HepG2 (cell line): ENCODE measurements at regions not wholly inside any gene's neighbourhood (a gene's known extent, or its start where the extent isn't known, plus 50 kb on each side); places are given as distances from the start of the nearest gene placed in this dataset.
"Not testable (repeated sequence)": the region's sequence is repeated elsewhere in the genome, so short reads cannot be mapped to it uniquely, and the experiment has no call there.

Source experiments
- ATAC-seq: fragments of 200-7000 bp; cut with Tn5 transposase; 3 replicates; pipeline ENCODE4 v1.9.1; 2020; ENCODE audit warnings: mild to moderate bottlenecking, moderate library complexity
- BruUV-seq: library from RNA; stranded (reverse); fragments of 400-500 nt; replicated peaks from 2 replicates; lab custom pipeline; 2021; lab: Mats Ljungman, UMichigan
- CTCF ChIA-PET: fragments of 300-600 bp; formaldehyde crosslinking; extraction: SDS; loops from one replicate; lab custom pipeline; 2021; ENCODE audit warnings: low total read pairs, inconsistent platforms, low intra/inter-chr PET ratio; lab: Yijun Ruan, JAX
- POLR2A ChIA-PET: fragments of 350-600 bp; sonication (Branson Sonifier 250); formaldehyde crosslinking; loops from one replicate; lab custom pipeline; 2020; ENCODE audit warnings: antibody characterized with exemption, inconsistent platforms; lab: Yijun Ruan, JAX
- DNase-seq: peaks from one replicate; pipeline ENCODE4 v3.0.0-alpha.2; 2015; ENCODE audit warnings: low spot score
- FAIRE-seq: peaks from 3 replicates; lab custom pipeline; 2011; peaks lifted over from hg19 to GRCh38; lab: Jason Lieb, UNC
- H2AFZ ChIP-seq: one replicate; pipeline ENCODE4 v1.6.1; 2011; ENCODE audit warnings: low read length, inconsistent platforms
- H3K27ac ChIP-seq: fragments of 300-600 bp; 3 replicates; pipeline ENCODE4 v1.8.0; 2011; ENCODE audit warnings: mixed run types, mild to moderate bottlenecking, mixed read lengths, low read length, inconsistent platforms; ENCODE audit not compliant: insufficient read depth; ENCODE audit errors: extremely low read length
- H3K27me3 ChIP-seq, 2 experiments: fragments of 200-600 bp in 1 of 2; 2 replicates in 1 of 2; 3 replicates in 1 of 2; pipeline versions ENCODE4 v1.6.0 to v1.8.0; 2011; ENCODE audit warnings: low read length in 2 of 2, mild to moderate bottlenecking in 2 of 2, moderate library complexity in 2 of 2, inconsistent platforms in 1 of 2; ENCODE audit not compliant: insufficient read depth in 2 of 2, control insufficient read depth in 1 of 2
- H3K36me3 ChIP-seq, 2 experiments: fragments of 200-600 bp in 1 of 2; replicated peaks in 1 of 2; 2 replicates in 1 of 2; 3 replicates in 1 of 2; pipeline versions ENCODE4 v1.5.1 to v1.8.0; 2011; ENCODE audit warnings: low read length in 2 of 2, inconsistent platforms in 1 of 2; ENCODE audit not compliant: insufficient read depth in 2 of 2, control insufficient read depth in 1 of 2
- H3K4me1 ChIP-seq: 2 replicates; pipeline ENCODE4 v1.5.1; 2012; ENCODE audit warnings: low read length, inconsistent platforms; ENCODE audit not compliant: insufficient read depth
- H3K4me2 ChIP-seq: 2 replicates; pipeline ENCODE4 v1.6.0; 2011; ENCODE audit warnings: low read depth, low read length, inconsistent platforms
- H3K4me3 ChIP-seq, 3 experiments: fragments of 200-600 bp in 1 of 3; sonication (generic), shearing (Covaris generic) in 1 of 3; replicated peaks in 1 of 3; 2 replicates each; pipeline ENCODE4 v1.5.1; 2011 to 2016; ENCODE audit warnings: low read length in 3 of 3, inconsistent platforms in 2 of 3, low read depth in 2 of 3, mild to moderate bottlenecking in 2 of 3, control low read depth in 1 of 3, mixed read lengths in 1 of 3; ENCODE audit not compliant: insufficient read depth in 1 of 3
- H3K79me2 ChIP-seq: one replicate; pipeline ENCODE4 v1.6.1; 2011; ENCODE audit warnings: low read length, inconsistent platforms; ENCODE audit not compliant: insufficient read depth
- H3K9ac ChIP-seq: 2 replicates; pipeline ENCODE4 v1.6.0; 2011; ENCODE audit warnings: mild to moderate bottlenecking, low read depth, low read length, inconsistent platforms; ENCODE audit not compliant: insufficient read depth
- H3K9me3 ChIP-seq: 2 replicates; pipeline ENCODE4 v1.5.1; 2012; ENCODE audit warnings: mild to moderate bottlenecking, low read length
- H4K20me1 ChIP-seq: 2 replicates; pipeline ENCODE4 v1.6.0; 2011; ENCODE audit warnings: inconsistent platforms, mild to moderate bottlenecking, low read length, moderate library complexity; ENCODE audit not compliant: insufficient read depth
- FOXA3 ChIP-seq: IDR thresholded peaks from 2 replicates; pipeline ENCODE4 v1.6.1; 2016; ENCODE audit warnings: missing genetic modification reagents, missing compliant biosample characterization
- MAF1 ChIP-seq: sonication (generic); formaldehyde crosslinking; IDR thresholded peaks from 2 replicates; pipeline ENCODE4 v1.5.0; 2020; ENCODE audit warnings: missing genetic modification reagents, borderline replicate concordance
- MAFF ChIP-seq: IDR thresholded peaks from 2 replicates; pipeline ENCODE4 v1.6.1; 2011; ENCODE audit warnings: low read depth, low read length, improper control_type of control experiment
- MAFK ChIP-seq, 2 experiments: IDR thresholded peaks in 1 of 2; conservative IDR thresholded peaks in 1 of 2; 2 replicates each; pipeline ENCODE4 v1.6.1; 2011; ENCODE audit warnings: improper control_type of control experiment in 2 of 2, low read length in 2 of 2
- MYPOP ChIP-seq: sonication (generic); formaldehyde crosslinking; IDR thresholded peaks from 2 replicates; pipeline ENCODE4 v1.8.1; 2023; ENCODE audit warnings: mild to moderate bottlenecking, moderate library complexity, missing genetic modification reagents
- NBN ChIP-seq: fragments of 450-650 bp; conservative IDR thresholded peaks from 2 replicates; pipeline ENCODE4 v1.6.1; 2017
- SMAD3 ChIP-seq: sonication (generic); formaldehyde crosslinking; IDR thresholded peaks from 2 replicates; pipeline ENCODE4 v1.4.0; 2020; ENCODE audit warnings: missing genetic modification reagents
- ZFP1 ChIP-seq: IDR thresholded peaks from 2 replicates; pipeline ENCODE4 v1.6.1; 2016
- ZGPAT ChIP-seq: IDR thresholded peaks from 2 replicates; pipeline ENCODE4 v1.6.1; 2016; ENCODE audit warnings: mild to moderate bottlenecking
- ZNF44 ChIP-seq: sonication (generic); formaldehyde crosslinking; IDR thresholded peaks from 2 replicates; pipeline ENCODE4 v1.5.1; 2020; ENCODE audit warnings: mild to moderate bottlenecking, missing genetic modification reagents
- ZNF678 ChIP-seq: sonication (generic); formaldehyde crosslinking; IDR thresholded peaks from 2 replicates; pipeline ENCODE4 v1.4.0; 2020; ENCODE audit warnings: mild to moderate bottlenecking, missing genetic modification reagents
- WGBS: methylation state at CpG from one replicate; pipeline ENCODE4 v1.1.6; 2017; ENCODE audit warnings: low lambda C conversion rate; 5-methylcytosine and 5-hydroxymethylcytosine counted together
- in situ Hi-C: cut with HindIII; loops from 2 replicates; pipeline ENCODE4 v1.10.0; 2017; ENCODE audit warnings: low pct_unique_long_range_greater_than_20kb; ENCODE audit not compliant: extremely low pct_ligation_motif_present
- intact Hi-C: fragments of 100-400 bp; cut with micrococcal nuclease; formaldehyde crosslinking; loops from one replicate; pipeline ENCODE4 v1.10.0; 2022; ENCODE audit not compliant: unreplicated experiment

- CTCF ChIA-PET, POLR2A ChIA-PET: not testable (repeated sequence)
These were observed 89.2 kb downstream of the CETN3 start for GRCh38 chr5:90320348-90320747.

GRCh38 chr5:90312027-90312426 is 97.5 kb downstream of the CETN3 start:
- peaks cover 12% of the 10 kb centered on the region for H3K4me1 ChIP-seq
- intact Hi-C loops, result no loop called here
- no peak overlapping the region for H3K4me2 ChIP-seq
- H4K20me1 ChIP-seq, result no peaks in the 10 kb centered on the region
- POLR2A ChIA-PET, result no interaction called here
- H3K79me2 ChIP-seq, result no peaks in the 10 kb centered on the region
- no peaks in the 10 kb centered on the region for H3K9me3 ChIP-seq
- no peaks in the 10 kb centered on the region for H3K27me3 ChIP-seq
- CTCF ChIA-PET, result no interaction called here
- BruUV-seq, result no TSS peak
- H3K9ac ChIP-seq, result no peak overlapping the region
- H3K4me3 ChIP-seq, result no peak overlapping the region
- no peak overlapping the region for H3K27ac ChIP-seq
- DNase-seq (no peak), FAIRE-seq (no peak)
- in situ Hi-C loops, result no loop called here
- TF ChIP-seq ZFP1 (CRISPR knock-in tag) (no peak), MAF1 (CRISPR knock-in tag) (no peak), MYPOP (no peak), NBN (no peak), ZGPAT (CRISPR knock-in tag) (no peak), FOXA3 (CRISPR knock-in tag) (no peak), MAFF (peak; percentile 57), SMAD3 (CRISPR knock-in tag) (no peak), ZNF678 (no peak), MAFK (conservative IDR thresholded peaks at IDR 0.05 in 1 of 2, IDR thresholded peaks at IDR 0.05 in 1 of 2; ENCODE audit: low read length in 2 of 2) (peak; percentile 20 to 69; a peak in 2 of 4 replicates), ZNF44 (CRISPR knock-in tag) (no peak)
- TF ChIP-seq, all 625 proteins: peak for 2
- Histone ChIP-seq H2AFZ (no peak overlapping the region), H3K36me3 (no peaks in the 10 kb centered on the region)
- 37% methylated on average over 2 of the region's 2 CpGs for WGBS
- no peak for ATAC-seq

More at GRCh38 chr5:90320348-90320747, 89.2 kb downstream of the CETN3 start:
- H4K20me1 ChIP-seq, H3K9ac ChIP-seq, H3K4me1 ChIP-seq, DNase-seq, ATAC-seq, FAIRE-seq, H3K4me3 ChIP-seq, intact Hi-C loops, H2AFZ ChIP-seq, BruUV-seq, H3K9me3 ChIP-seq, H3K79me2 ChIP-seq, in situ Hi-C loops, H3K36me3 ChIP-seq, H3K27me3 ChIP-seq, H3K4me2 ChIP-seq, H3K27ac ChIP-seq: not testable (repeated sequence)
